Suprapubic skin (tissue), 3 donors: ENCODE measurements at regions not wholly inside any gene's neighbourhood (a gene's known extent, or its start where the extent isn't known, plus 50 kb on each side); places are given as distances from the start of the nearest gene placed in this dataset.

ENCODE experiments used
- EP300 ChIP-seq: sonication (generic); formaldehyde crosslinking; IDR thresholded peaks from one replicate; pipeline ENCODE4 v1.6.1; 2017; ENCODE audit warnings: antibody characterized with exemption
- TF ChIP-seq, protein P1 (sequence below), 2 donors: fragments of 200-600 bp in 1 of 2; fragments of 450-650 bp in 1 of 2; sonication (generic) in 1 of 2; IDR thresholded peaks; one replicate each; pipeline ENCODE4 v1.5.1; 2016 to 2019; ENCODE audit warnings: antibody characterized with exemption in 2 of 2, mild to moderate bottlenecking in 1 of 2, moderate library complexity in 1 of 2

GRCh38 chr3:167162083-167162482 is 218.0 kb downstream of the ZBBX start:
- no peak for TF ChIP-seq EP300
- TF ChIP-seq, protein P1, sequence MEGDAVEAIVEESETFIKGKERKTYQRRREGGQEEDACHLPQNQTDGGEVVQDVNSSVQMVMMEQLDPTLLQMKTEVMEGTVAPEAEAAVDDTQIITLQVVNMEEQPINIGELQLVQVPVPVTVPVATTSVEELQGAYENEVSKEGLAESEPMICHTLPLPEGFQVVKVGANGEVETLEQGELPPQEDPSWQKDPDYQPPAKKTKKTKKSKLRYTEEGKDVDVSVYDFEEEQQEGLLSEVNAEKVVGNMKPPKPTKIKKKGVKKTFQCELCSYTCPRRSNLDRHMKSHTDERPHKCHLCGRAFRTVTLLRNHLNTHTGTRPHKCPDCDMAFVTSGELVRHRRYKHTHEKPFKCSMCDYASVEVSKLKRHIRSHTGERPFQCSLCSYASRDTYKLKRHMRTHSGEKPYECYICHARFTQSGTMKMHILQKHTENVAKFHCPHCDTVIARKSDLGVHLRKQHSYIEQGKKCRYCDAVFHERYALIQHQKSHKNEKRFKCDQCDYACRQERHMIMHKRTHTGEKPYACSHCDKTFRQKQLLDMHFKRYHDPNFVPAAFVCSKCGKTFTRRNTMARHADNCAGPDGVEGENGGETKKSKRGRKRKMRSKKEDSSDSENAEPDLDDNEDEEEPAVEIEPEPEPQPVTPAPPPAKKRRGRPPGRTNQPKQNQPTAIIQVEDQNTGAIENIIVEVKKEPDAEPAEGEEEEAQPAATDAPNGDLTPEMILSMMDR (IDR thresholded peaks at IDR 0.05) = no peak
